Endothelial cell (in vitro differentiated cells): ENCODE measurements at regions not wholly inside any gene's neighbourhood (a gene's known extent, or its start where the extent isn't known, plus 50 kb on each side); places are given as distances from the start of the nearest gene placed in this dataset.

Experiments used
- DNase-seq: peaks from one replicate; pipeline ENCODE4 v3.0.0; 2021; ENCODE audit warnings: low spot score
- H3K27ac Mint-ChIP-seq: one replicate; pipeline ENCODE4 v1.8.0; 2021; ENCODE audit warnings: mixed read lengths, inconsistent platforms; ENCODE audit not compliant: unreplicated experiment
- H3K27me3 Mint-ChIP-seq: one replicate; pipeline ENCODE4 v1.8.0; 2021; ENCODE audit warnings: mild to moderate bottlenecking, moderate library complexity, mixed read lengths, inconsistent platforms; ENCODE audit not compliant: unreplicated experiment
- H3K36me3 Mint-ChIP-seq: one replicate; pipeline ENCODE4 v1.8.0; 2021; ENCODE audit warnings: mild to moderate bottlenecking, low read depth, mixed read lengths, inconsistent platforms; ENCODE audit not compliant: unreplicated experiment
- H3K4me1 Mint-ChIP-seq: one replicate; pipeline ENCODE4 v1.8.0; 2021; ENCODE audit warnings: mild to moderate bottlenecking, mixed read lengths, inconsistent platforms; ENCODE audit not compliant: unreplicated experiment
- H3K4me3 Mint-ChIP-seq: one replicate; pipeline ENCODE4 v1.8.0; 2021; ENCODE audit warnings: mild to moderate bottlenecking, mixed read lengths, inconsistent platforms; ENCODE audit not compliant: unreplicated experiment
- H3K9me3 Mint-ChIP-seq: one replicate; pipeline ENCODE4 v1.8.0; 2021; ENCODE audit warnings: mixed read lengths, inconsistent platforms; ENCODE audit not compliant: unreplicated experiment
- TF ChIP-seq, protein P1 (sequence below): fragments of 200-600 bp; sonication (generic); IDR thresholded peaks from one replicate; pipeline ENCODE4 v1.5.0; 2021; ENCODE audit warnings: antibody characterized with exemption; ENCODE audit not compliant: unreplicated experiment

DNA sequence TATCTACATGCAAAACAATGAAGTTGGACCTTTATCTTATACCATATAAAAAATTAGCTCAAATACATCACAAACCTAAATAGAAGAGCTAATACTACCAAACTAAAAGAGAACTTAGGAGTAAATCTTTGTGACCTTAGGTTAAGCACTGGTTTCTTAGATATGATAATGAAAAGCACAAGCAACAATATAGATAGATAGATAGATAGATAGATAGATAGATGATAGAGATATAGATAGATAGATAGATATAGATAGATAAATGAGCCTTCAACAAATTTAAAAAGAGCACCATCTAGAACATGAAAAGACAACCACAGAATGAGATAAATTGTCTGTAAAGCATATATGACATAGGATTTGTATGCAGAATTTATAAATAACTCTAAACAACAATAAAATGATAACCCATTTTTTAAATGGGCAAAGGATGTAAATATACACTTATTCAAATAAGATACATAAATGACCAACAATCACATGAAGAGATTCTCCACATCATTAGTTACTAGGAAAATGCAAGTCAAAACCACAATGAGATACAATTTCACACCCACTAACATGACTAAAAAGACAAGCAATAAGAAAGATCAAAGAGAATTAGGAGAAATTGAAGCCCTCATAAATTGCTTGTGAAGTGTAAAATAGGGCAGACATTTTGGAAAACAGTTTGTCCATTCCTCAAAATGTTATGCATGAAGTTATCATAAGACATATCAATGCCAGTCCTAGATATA, 293.7 kb downstream of the BTG1 start:
- no peaks in the 10 kb centered on the region for H3K27me3 Mint-ChIP-seq
- H3K4me1 Mint-ChIP-seq = peaks cover 6% of the 10 kb centered on the region
- H3K36me3 Mint-ChIP-seq = no peaks in the 10 kb centered on the region
- H3K27ac Mint-ChIP-seq = no peak overlapping the region
- H3K4me3 Mint-ChIP-seq = no peak overlapping the region
- no peaks in the 10 kb centered on the region for H3K9me3 Mint-ChIP-seq
- DNase-seq = no peak
- TF ChIP-seq, protein P1, sequence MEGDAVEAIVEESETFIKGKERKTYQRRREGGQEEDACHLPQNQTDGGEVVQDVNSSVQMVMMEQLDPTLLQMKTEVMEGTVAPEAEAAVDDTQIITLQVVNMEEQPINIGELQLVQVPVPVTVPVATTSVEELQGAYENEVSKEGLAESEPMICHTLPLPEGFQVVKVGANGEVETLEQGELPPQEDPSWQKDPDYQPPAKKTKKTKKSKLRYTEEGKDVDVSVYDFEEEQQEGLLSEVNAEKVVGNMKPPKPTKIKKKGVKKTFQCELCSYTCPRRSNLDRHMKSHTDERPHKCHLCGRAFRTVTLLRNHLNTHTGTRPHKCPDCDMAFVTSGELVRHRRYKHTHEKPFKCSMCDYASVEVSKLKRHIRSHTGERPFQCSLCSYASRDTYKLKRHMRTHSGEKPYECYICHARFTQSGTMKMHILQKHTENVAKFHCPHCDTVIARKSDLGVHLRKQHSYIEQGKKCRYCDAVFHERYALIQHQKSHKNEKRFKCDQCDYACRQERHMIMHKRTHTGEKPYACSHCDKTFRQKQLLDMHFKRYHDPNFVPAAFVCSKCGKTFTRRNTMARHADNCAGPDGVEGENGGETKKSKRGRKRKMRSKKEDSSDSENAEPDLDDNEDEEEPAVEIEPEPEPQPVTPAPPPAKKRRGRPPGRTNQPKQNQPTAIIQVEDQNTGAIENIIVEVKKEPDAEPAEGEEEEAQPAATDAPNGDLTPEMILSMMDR = no peak

DNA sequence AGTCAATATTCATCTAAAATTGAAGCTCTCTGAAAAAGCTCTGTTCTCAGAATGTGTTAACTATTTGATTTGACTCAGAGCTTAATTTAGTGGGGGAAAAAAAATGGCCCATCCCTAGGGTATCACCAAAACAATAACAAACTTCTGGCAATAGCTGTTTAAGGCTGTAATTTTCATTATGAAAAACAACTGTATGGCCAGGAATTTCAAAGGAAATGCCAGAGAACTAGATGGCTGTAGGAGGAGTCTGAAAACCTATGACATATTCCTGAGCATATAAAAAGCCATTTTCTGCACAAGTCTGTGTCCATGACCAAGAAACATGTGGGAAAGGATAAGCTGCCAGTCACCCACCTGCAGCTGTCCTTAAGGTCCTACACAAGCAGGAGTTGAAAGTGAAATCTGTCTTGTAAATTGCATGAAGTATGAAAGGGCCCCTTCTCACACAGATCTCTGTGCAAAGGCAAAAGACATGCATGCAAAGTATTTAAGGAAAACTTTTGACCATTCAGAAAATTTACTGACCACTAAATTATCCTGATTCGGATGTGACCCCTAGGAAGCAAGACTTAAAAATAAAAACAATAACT, 299.1 kb downstream of the BTG1 start:
- H3K27me3 Mint-ChIP-seq = no peaks in the 10 kb centered on the region
- DNase-seq = no peak
- no peak overlapping the region for H3K27ac Mint-ChIP-seq
- no peaks in the 10 kb centered on the region for H3K36me3 Mint-ChIP-seq
- H3K4me3 Mint-ChIP-seq = no peak overlapping the region
- no peaks in the 10 kb centered on the region for H3K4me1 Mint-ChIP-seq
- no peaks in the 10 kb centered on the region for H3K9me3 Mint-ChIP-seq
- TF ChIP-seq, protein P1 = no peak

DNA sequence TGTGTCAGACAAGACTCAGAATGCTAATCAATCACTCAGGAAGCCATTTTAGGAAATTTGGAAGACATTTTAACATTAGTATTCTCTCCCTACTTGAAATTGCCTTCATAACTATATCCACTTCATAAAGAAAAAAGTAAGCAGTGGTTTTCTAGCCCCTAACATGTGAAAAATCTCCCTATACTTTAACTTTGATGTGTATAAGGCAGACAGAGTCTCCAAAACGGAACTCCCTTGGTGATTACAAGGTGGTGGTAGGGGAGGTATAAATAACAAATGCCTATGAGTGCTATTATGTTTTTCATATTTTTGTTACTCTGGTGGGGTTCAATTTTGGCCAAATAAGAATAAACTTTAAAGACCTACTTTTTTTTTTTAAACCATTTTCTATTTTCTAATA, 300.3 kb downstream of the BTG1 start:
- no peaks in the 10 kb centered on the region for H3K27me3 Mint-ChIP-seq
- no peak overlapping the region for H3K27ac Mint-ChIP-seq
- TF ChIP-seq, protein P1 = no peak
- H3K36me3 Mint-ChIP-seq = no peaks in the 10 kb centered on the region
- DNase-seq = no peak
- no peaks in the 10 kb centered on the region for H3K9me3 Mint-ChIP-seq
- no peaks in the 10 kb centered on the region for H3K4me1 Mint-ChIP-seq
- H3K4me3 Mint-ChIP-seq = no peak overlapping the region

DNA sequence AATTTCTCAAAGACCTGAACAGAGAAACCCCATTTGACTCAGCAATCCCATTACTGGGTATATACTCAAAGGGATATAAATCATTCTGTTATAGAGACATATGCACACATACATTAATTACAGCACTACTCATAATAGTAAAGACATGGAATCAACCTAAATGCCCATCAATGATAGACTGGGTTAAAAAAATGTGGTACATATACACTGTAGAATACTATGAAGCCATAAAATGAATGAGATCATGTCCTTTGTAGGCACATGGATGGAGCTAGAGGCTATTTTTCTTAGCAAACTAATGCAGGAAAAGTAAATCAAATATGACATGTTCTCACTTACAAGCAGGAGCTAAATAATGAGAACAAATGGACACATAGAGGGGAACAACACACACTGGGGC, 303.8 kb downstream of the BTG1 start:
- Mint-ChIP-seq H3K36me3 (no peaks in the 10 kb centered on the region), H3K4me3 (no peak overlapping the region), H3K27ac (no peak overlapping the region), H3K4me1 (no peaks in the 10 kb centered on the region), H3K9me3 (no peaks in the 10 kb centered on the region), H3K27me3 (no peaks in the 10 kb centered on the region)
- TF ChIP-seq, protein P1 = no peak
- no peak for DNase-seq

DNA sequence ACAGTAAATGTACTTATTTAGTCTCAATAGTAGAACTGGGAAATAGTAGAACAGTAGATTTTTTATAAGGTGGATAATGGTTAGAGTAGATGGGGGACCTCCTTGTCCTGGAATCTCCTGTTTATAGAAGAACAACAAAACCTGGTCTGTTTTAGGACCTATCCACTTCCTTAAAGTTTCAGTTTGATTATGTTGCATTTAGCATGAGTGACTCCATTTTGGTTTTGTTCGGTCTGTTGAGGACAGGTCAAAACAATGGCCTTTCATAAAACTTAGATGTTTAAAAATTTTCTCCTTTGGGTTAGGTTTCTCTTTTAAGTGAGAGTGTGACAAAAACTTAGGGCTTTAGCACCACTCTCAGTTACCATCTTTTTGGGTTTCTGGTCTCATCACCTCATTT, 308.9 kb downstream of the BTG1 start:
- no peaks in the 10 kb centered on the region for H3K36me3 Mint-ChIP-seq
- no peaks in the 10 kb centered on the region for H3K4me1 Mint-ChIP-seq
- TF ChIP-seq, protein P1 = no peak
- H3K27me3 Mint-ChIP-seq = no peaks in the 10 kb centered on the region
- H3K9me3 Mint-ChIP-seq = no peaks in the 10 kb centered on the region
- H3K27ac Mint-ChIP-seq = no peak overlapping the region
- no peak overlapping the region for H3K4me3 Mint-ChIP-seq
- no peak for DNase-seq
